H1 (cell line): ENCODE measurements at regions not wholly inside any gene's neighbourhood (a gene's known extent, or its start where the extent isn't known, plus 50 kb on each side); places are given as distances from the start of the nearest gene placed in this dataset.

Source experiments
- CTCF ChIA-PET: fragments of 300-600 bp; sonication (Branson Sonifier 250); formaldehyde crosslinking; loops from one replicate; lab custom pipeline; 2021; ENCODE audit not compliant: partially characterized antibody; lab: Charles Lee
- POLR2A ChIA-PET: fragments of 300-600 bp; sonication (Branson Sonifier 250); formaldehyde crosslinking; loops from one replicate; lab custom pipeline; 2021; ENCODE audit warnings: inconsistent platforms; ENCODE audit not compliant: partially characterized antibody; lab: Charles Lee
- DNase-seq, 2 experiments: peaks; one replicate each; pipeline versions ENCODE4 v3.0.0 to v3.0.0-alpha.2; 2010 to 2022; ENCODE audit warnings: low spot score in 2 of 2, low read depth in 1 of 2, mixed read lengths in 1 of 2
- FAIRE-seq: peaks from 2 replicates; lab custom pipeline; 2011; peaks lifted over from hg19 to GRCh38; lab: Jason Lieb, UNC
- H2AFZ ChIP-seq: 2 replicates; pipeline ENCODE4 v1.8.1; 2012; ENCODE audit warnings: low read length, inconsistent platforms
- H2AK5ac ChIP-seq: 2 replicates; pipeline ENCODE4 v1.6.1; 2013; ENCODE audit warnings: low read depth, low read length
- H2BK120ac ChIP-seq: replicated peaks from 2 replicates; pipeline ENCODE3; 2013; ENCODE audit warnings: low read depth, low read length, inconsistent platforms
- H2BK12ac ChIP-seq: 2 replicates; pipeline ENCODE4 v1.6.1; 2013; ENCODE audit warnings: low read depth, low read length
- H2BK15ac ChIP-seq: 2 replicates; pipeline ENCODE4 v1.6.1; 2013; ENCODE audit warnings: low read length
- H2BK20ac ChIP-seq: 2 replicates; pipeline ENCODE4 v1.6.1; 2013; ENCODE audit warnings: low read length
- H2BK5ac ChIP-seq: 2 replicates; pipeline ENCODE4 v1.6.1; 2013; ENCODE audit warnings: low read depth, low read length
- H3K14ac ChIP-seq: 2 replicates; pipeline ENCODE4 v1.6.1; 2013; ENCODE audit warnings: inconsistent platforms; ENCODE audit not compliant: insufficient read length
- H3K18ac ChIP-seq: 2 replicates; pipeline ENCODE4 v1.6.1; 2013; ENCODE audit warnings: low read length; ENCODE audit errors: extremely low read depth
- H3K23ac ChIP-seq: 2 replicates; pipeline ENCODE4 v1.6.1; 2013; ENCODE audit warnings: inconsistent platforms; ENCODE audit not compliant: insufficient read length
- H3K23me2 ChIP-seq: 2 replicates; pipeline ENCODE4 v1.6.1; 2013; ENCODE audit warnings: low read depth, low read length
- H3K27ac ChIP-seq: 2 replicates; pipeline ENCODE4 v1.6.1; 2011; ENCODE audit warnings: low read depth, low read length, inconsistent platforms
- H3K27me3 ChIP-seq, 4 experiments: replicated peaks in 1 of 4; 1 replicate in 1 of 4; 2 replicates in 3 of 4; pipeline versions ENCODE4 v1.6.1 to v1.8.1; 2011 to 2013; ENCODE audit warnings: low read length in 3 of 4, mild to moderate bottlenecking in 3 of 4, inconsistent platforms in 2 of 4, mixed read lengths in 2 of 4, moderate library complexity in 1 of 4; ENCODE audit not compliant: control insufficient read depth in 3 of 4, insufficient read depth in 3 of 4; ENCODE audit errors: extremely low read depth in 1 of 4
- H3K36me3 ChIP-seq, 4 experiments: 2 replicates each; pipeline versions ENCODE4 v1.6.1 to v1.8.1; 2011 to 2013; ENCODE audit warnings: mild to moderate bottlenecking in 4 of 4, low read length in 3 of 4, moderate library complexity in 2 of 4, control low read depth in 1 of 4, inconsistent platforms in 1 of 4; ENCODE audit not compliant: insufficient read depth in 4 of 4, control insufficient read depth in 2 of 4
- H3K4ac ChIP-seq: replicated peaks from 2 replicates; pipeline ENCODE3; 2013; ENCODE audit warnings: low read length, low read depth, mixed read lengths, inconsistent platforms; ENCODE audit not compliant: insufficient read length
- H3K4me1 ChIP-seq, 4 experiments: replicated peaks in 1 of 4; 1 replicate in 1 of 4; 2 replicates in 3 of 4; pipeline versions ENCODE4 v1.6.1 to v1.8.1; 2011 to 2013; ENCODE audit warnings: low read length in 3 of 4, inconsistent platforms in 2 of 4, mixed read lengths in 1 of 4; ENCODE audit not compliant: insufficient read depth in 4 of 4, control insufficient read depth in 3 of 4
- H3K4me2 ChIP-seq, 2 experiments: 2 replicates each; pipeline versions ENCODE4 v1.6.1 to v1.8.1; 2011 to 2013; ENCODE audit warnings: low read depth in 2 of 2, low read length in 2 of 2, control low read depth in 1 of 2, inconsistent platforms in 1 of 2, mild to moderate bottlenecking in 1 of 2; ENCODE audit not compliant: insufficient read depth in 1 of 2
- H3K4me3 ChIP-seq, 4 experiments: fragments of 200-600, 300-600 bp in 1 of 4; sonication (generic), shearing (Covaris generic), sonication (Bioruptor Twin) in 1 of 4; 2 replicates each; pipeline versions ENCODE4 v1.5.1 to v1.8.1; 2011 to 2016; ENCODE audit warnings: low read length in 4 of 4, low read depth in 3 of 4, control low read depth in 2 of 4, inconsistent platforms in 2 of 4, mild to moderate bottlenecking in 2 of 4, mixed read lengths in 1 of 4, moderate library complexity in 1 of 4; ENCODE audit not compliant: insufficient read depth in 2 of 4; ENCODE audit errors: extremely low read depth in 1 of 4
- H3K56ac ChIP-seq: replicated peaks from 2 replicates; pipeline ENCODE3; 2013; ENCODE audit warnings: low read depth, mild to moderate bottlenecking, mixed read lengths, low read length, inconsistent platforms; ENCODE audit not compliant: insufficient read length
- H3K79me1 ChIP-seq: 2 replicates; pipeline ENCODE4 v1.6.1; 2013; ENCODE audit warnings: low read depth, low read length, control low read depth
- H3K79me2 ChIP-seq, 2 experiments: 2 replicates each; pipeline versions ENCODE4 v1.6.1 to v1.8.1; 2012 to 2013; ENCODE audit warnings: low read length in 2 of 2, mild to moderate bottlenecking in 2 of 2, inconsistent platforms in 1 of 2; ENCODE audit not compliant: insufficient read depth in 2 of 2, control insufficient read depth in 1 of 2
- H3K9ac ChIP-seq, 4 experiments: replicated peaks in 1 of 4; 1 replicate in 1 of 4; 2 replicates in 3 of 4; pipeline versions ENCODE4 v1.6.1 to v1.8.1; 2011 to 2013; ENCODE audit warnings: low read depth in 3 of 4, low read length in 3 of 4, control low read depth in 2 of 4, mild to moderate bottlenecking in 2 of 4, moderate library complexity in 2 of 4, inconsistent platforms in 1 of 4; ENCODE audit errors: extremely low read depth in 1 of 4
- H3K9me3 ChIP-seq, 2 experiments: 2 replicates each; pipeline versions ENCODE4 v1.6.1 to v1.8.1; 2012 to 2013; ENCODE audit warnings: mild to moderate bottlenecking in 2 of 2, moderate library complexity in 2 of 2, control low read depth in 1 of 2, inconsistent platforms in 1 of 2, low read depth in 1 of 2, low read length in 1 of 2, mixed read lengths in 1 of 2; ENCODE audit not compliant: insufficient read depth in 2 of 2
- H4K20me1 ChIP-seq, 2 experiments: replicated peaks in 1 of 2; 2 replicates each; pipeline versions ENCODE3 to v1.8.1; 2011 to 2013; ENCODE audit warnings: inconsistent platforms in 2 of 2, low read length in 2 of 2, mild to moderate bottlenecking in 1 of 2; ENCODE audit not compliant: insufficient read depth in 2 of 2, control insufficient read depth in 1 of 2
- H4K5ac ChIP-seq: 2 replicates; pipeline ENCODE4 v1.6.1; 2013; ENCODE audit warnings: low read length, low read depth, mixed read lengths, inconsistent platforms; ENCODE audit not compliant: insufficient read length
- H4K8ac ChIP-seq: 2 replicates; pipeline ENCODE4 v1.8.0; 2013; ENCODE audit warnings: mild to moderate bottlenecking, moderate library complexity, low read length, inconsistent platforms; ENCODE audit not compliant: insufficient read depth; ENCODE audit errors: extremely low read depth
- H4K91ac ChIP-seq: replicated peaks from 2 replicates; pipeline ENCODE3; 2013; ENCODE audit warnings: low read length, mixed read lengths, inconsistent platforms; ENCODE audit not compliant: insufficient read length
- CEBPB ChIP-seq: IDR thresholded peaks from 2 replicates; pipeline ENCODE4 v1.6.1; 2012; ENCODE audit warnings: low read depth, low read length
- CHD2 ChIP-seq: IDR thresholded peaks from 2 replicates; pipeline ENCODE4 v1.6.1; 2012; ENCODE audit warnings: low read length, improper control_type of control experiment
- TCF12 ChIP-seq: IDR thresholded peaks from 2 replicates; pipeline ENCODE4 v1.6.1; 2011; ENCODE audit warnings: low read depth, mild to moderate bottlenecking, low read length
- WGBS, 2 experiments: shearing (Covaris generic) in 1 of 2; methylation state at CpG; one replicate each; pipeline versions ENCODE4 v1.1.6 to v1.1.7; 2013 to 2015; ENCODE audit warnings: low lambda C conversion rate in 2 of 2, mixed read lengths in 2 of 2, inconsistent platforms in 1 of 2, low coverage in 1 of 2, missing lambda C conversion rate in 1 of 2; ENCODE audit not compliant: insufficient replicate concordance in 2 of 2, insufficient coverage in 1 of 2, insufficient read length in 1 of 2; ENCODE audit errors: extremely low coverage in 1 of 2, missing lambda C conversion rate in 1 of 2; 5-methylcytosine and 5-hydroxymethylcytosine counted together
- TF ChIP-seq, protein P1 (sequence below), 3 experiments: IDR thresholded peaks; 1 replicate in 2 of 3; 2 replicates in 1 of 3; pipeline versions ENCODE4 v1.5.1 to v1.6.1; 2011; ENCODE audit warnings: low read length in 3 of 3, mild to moderate bottlenecking in 3 of 3, inconsistent platforms in 2 of 3, low read depth in 1 of 3, moderate library complexity in 1 of 3; ENCODE audit not compliant: insufficient read depth in 1 of 3; ENCODE audit errors: control extremely low read depth in 1 of 3
- TF ChIP-seq, protein P2 (sequence below): IDR thresholded peaks from 2 replicates; pipeline ENCODE4 v1.6.1; 2012; ENCODE audit warnings: low read length, inconsistent platforms

DNA sequence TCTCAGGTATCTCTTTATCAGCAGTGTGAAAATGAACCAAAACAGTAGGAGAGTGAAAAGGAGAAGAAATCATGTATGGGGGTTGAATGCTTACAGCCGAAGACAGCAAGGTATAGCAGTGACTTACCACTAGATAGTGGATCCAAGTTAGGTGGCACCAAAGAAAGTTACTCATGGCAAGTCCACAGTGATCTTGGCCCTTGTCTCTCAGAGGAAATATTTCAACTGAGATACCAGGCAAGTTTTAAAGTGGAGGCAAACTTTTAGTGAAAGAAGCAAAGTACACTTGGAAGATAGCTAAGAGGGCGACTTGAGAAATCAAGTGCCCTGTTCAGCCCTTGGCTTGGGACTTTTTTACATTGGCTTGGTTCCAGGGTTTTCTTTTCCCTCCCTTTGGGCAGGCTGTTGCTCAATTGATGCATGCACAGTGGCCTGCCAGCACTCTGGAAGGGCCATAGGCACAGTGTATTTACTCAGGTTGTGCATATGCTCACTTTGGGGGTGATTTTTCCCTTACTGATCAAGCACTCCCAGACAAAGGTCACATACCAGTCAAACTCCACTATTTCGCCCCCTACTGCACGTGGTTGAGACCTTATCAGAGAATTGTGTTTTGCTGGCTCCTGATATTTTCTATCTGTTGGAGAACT, 329.5 kb upstream of the KHDRBS2 start:
- H4K20me1 ChIP-seq: no peaks in the 10 kb centered on the region
- no peak overlapping the region for H4K91ac ChIP-seq
- H2BK15ac ChIP-seq: no peak overlapping the region
- H3K14ac ChIP-seq: no peak overlapping the region
- H3K9ac ChIP-seq: no peak overlapping the region
- H3K23me2 ChIP-seq: no peaks in the 10 kb centered on the region
- H3K18ac ChIP-seq: no peak overlapping the region
- peaks cover 0 to 7% of the 10 kb centered on the region in 2 experiments; a peak in 1 of 4 replicates for H3K9me3 ChIP-seq
- no peak overlapping the region for H4K5ac ChIP-seq
- H2BK20ac ChIP-seq: no peak overlapping the region; the same call in 1 of the 2 replicates
- DNase-seq (no peak), FAIRE-seq (no peak)
- H2AFZ ChIP-seq: no peak overlapping the region
- 83% methylated on average over 4 of the region's 4 CpGs; no CpG with 5 or more reads in 1 of the 2 experiments for WGBS, 2 experiments
- no peak overlapping the region for H3K27ac ChIP-seq
- H4K8ac ChIP-seq: no peak overlapping the region
- no peak overlapping the region for H3K23ac ChIP-seq
- no peak overlapping the region for H3K4ac ChIP-seq
- H3K36me3 ChIP-seq: no peaks in the 10 kb centered on the region
- no peak for TF ChIP-seq TCF12
- TF ChIP-seq, protein P1, sequence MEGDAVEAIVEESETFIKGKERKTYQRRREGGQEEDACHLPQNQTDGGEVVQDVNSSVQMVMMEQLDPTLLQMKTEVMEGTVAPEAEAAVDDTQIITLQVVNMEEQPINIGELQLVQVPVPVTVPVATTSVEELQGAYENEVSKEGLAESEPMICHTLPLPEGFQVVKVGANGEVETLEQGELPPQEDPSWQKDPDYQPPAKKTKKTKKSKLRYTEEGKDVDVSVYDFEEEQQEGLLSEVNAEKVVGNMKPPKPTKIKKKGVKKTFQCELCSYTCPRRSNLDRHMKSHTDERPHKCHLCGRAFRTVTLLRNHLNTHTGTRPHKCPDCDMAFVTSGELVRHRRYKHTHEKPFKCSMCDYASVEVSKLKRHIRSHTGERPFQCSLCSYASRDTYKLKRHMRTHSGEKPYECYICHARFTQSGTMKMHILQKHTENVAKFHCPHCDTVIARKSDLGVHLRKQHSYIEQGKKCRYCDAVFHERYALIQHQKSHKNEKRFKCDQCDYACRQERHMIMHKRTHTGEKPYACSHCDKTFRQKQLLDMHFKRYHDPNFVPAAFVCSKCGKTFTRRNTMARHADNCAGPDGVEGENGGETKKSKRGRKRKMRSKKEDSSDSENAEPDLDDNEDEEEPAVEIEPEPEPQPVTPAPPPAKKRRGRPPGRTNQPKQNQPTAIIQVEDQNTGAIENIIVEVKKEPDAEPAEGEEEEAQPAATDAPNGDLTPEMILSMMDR (IDR thresholded peaks at IDR 0.05; ENCODE audit: control extremely low read depth in 1 of 3, insufficient read depth in 1 of 3, low read depth in 1 of 3, low read length in 3 of 3): peak in 1 of 3 experiments; percentile 9; a peak in 1 of 4 replicates
- TF ChIP-seq, protein P2, sequence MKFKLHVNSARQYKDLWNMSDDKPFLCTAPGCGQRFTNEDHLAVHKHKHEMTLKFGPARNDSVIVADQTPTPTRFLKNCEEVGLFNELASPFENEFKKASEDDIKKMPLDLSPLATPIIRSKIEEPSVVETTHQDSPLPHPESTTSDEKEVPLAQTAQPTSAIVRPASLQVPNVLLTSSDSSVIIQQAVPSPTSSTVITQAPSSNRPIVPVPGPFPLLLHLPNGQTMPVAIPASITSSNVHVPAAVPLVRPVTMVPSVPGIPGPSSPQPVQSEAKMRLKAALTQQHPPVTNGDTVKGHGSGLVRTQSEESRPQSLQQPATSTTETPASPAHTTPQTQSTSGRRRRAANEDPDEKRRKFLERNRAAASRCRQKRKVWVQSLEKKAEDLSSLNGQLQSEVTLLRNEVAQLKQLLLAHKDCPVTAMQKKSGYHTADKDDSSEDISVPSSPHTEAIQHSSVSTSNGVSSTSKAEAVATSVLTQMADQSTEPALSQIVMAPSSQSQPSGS: no peak
- no peak for TF ChIP-seq CHD2
- TF ChIP-seq CEBPB: no peak
- ChIA-PET CTCF (interaction anchor here (1.3 to 1.6 kb wide), 2 partner anchors 10 to 12 kb away, joined by 3 to 4 read pairs; no protein-coding TSS in a partner anchor), POLR2A (no interaction called here)
- H3K79me2 ChIP-seq: no peaks in the 10 kb centered on the region
- no peak overlapping the region for H3K4me2 ChIP-seq
- H2BK12ac ChIP-seq: no peak overlapping the region
- H3K27me3 ChIP-seq: no peaks in the 10 kb centered on the region
- no peak overlapping the region for H3K56ac ChIP-seq
- H2BK120ac ChIP-seq: no peak overlapping the region
- no peaks in the 10 kb centered on the region for H3K79me1 ChIP-seq
- H3K4me3 ChIP-seq: no peak overlapping the region
- H2BK5ac ChIP-seq: no peak overlapping the region
- H3K4me1 ChIP-seq: no peaks in the 10 kb centered on the region; a peak in 2 of 7 replicates
- no peak overlapping the region for H2AK5ac ChIP-seq
